ENCODE measurements at regions not wholly inside any gene's neighbourhood (a gene's known extent, or its start where the extent isn't known, plus 50 kb on each side); places are given as distances from the start of the nearest gene placed in this dataset.

DNA sequence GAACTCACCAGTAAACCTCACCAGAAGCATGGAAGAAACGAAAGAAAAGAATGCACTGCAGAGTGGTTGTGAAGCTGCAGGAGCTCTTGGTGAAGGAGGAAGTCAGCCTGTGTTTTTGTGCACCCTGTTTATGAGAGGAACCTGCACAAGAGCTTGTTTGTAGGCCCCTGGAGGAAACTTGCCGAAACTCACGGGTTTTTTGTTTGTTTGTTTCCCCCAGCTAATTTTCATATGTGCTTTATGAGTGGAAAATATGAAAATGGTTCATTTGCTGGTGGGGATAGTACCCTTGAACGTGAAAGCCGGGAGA, 222.7 kb downstream of the C16orf95 start:
- H3K4me3 Mint-ChIP-seq: no peak overlapping the region
- no peak overlapping the region for H3K27ac Mint-ChIP-seq
- H3K36me3 Mint-ChIP-seq: no peaks in the 10 kb centered on the region
- POLR2A ChIA-PET: no interaction called here
- intact Hi-C loops (cut with micrococcal nuclease): no loop called here
- no peaks in the 10 kb centered on the region for H3K4me1 Mint-ChIP-seq (ENCODE audit: low read depth)
- peaks cover 2% of the 10 kb centered on the region for H3K27me3 Mint-ChIP-seq
- CTCF ChIA-PET: no interaction called here
- no peaks in the 10 kb centered on the region for H3K9me3 Mint-ChIP-seq
- DNase-seq: no peak

DNA sequence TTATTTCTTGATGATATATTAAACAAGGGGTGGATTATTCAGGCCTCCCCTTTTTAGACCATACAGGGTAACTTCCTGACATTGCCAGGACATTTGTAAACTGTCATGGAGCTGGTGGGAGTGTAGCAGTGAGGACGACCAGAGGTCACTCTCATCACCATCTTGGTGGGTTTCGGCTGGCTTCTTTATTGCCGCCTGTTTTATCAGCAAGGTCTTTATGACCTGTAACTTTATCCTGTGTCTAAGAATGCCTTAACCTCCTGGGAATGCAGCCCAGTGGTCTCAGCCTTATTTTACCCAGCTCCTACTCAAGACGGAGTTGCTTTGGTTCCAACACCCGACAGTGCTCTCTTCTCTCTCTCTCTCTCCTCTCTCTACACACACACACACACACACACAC, 221.9 kb downstream of the C16orf95 start:
- no peaks in the 10 kb centered on the region for H3K4me1 Mint-ChIP-seq (ENCODE audit: low read depth)
- no peak overlapping the region for H3K27ac Mint-ChIP-seq
- intact Hi-C loops (cut with micrococcal nuclease): no loop called here
- ChIA-PET POLR2A (no interaction called here), CTCF (no interaction called here)
- no peak for DNase-seq
- H3K9me3 Mint-ChIP-seq: no peaks in the 10 kb centered on the region
- H3K27me3 Mint-ChIP-seq: peaks cover 2% of the 10 kb centered on the region
- H3K4me3 Mint-ChIP-seq: no peak overlapping the region
- H3K36me3 Mint-ChIP-seq: no peaks in the 10 kb centered on the region

DNA sequence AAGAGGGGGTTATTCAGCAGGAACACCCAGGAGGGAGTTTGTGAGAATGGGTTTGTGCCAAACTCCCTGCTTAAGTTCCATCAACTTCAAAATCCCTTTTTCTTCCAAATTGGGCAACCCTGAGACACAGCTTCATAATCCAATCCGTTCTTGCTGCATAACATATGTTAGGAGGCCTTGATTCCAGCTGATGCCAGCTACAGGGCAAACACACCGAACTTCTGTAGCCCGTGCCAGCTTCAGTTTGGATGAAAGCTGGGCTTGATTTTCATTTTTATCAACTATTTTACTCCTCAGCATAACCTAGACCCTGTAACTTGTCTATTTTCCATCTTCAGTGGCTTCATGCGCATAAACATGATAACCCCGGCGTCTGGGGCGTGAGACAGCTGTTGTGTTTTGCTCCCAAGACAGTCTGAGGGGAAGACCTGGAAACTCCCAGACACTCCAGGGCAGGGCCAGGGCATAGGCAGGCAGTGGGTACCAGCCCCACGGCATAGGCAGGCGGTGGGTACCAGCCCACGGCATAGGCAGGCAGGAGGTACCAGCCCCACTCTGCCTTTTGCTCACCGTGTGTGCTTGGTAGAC, 220.4 kb downstream of the C16orf95 start:
- peaks cover 2% of the 10 kb centered on the region for H3K27me3 Mint-ChIP-seq
- H3K4me1 Mint-ChIP-seq (ENCODE audit: low read depth): no peaks in the 10 kb centered on the region
- H3K9me3 Mint-ChIP-seq: no peaks in the 10 kb centered on the region
- CTCF ChIA-PET: no interaction called here
- no peaks in the 10 kb centered on the region for H3K36me3 Mint-ChIP-seq
- POLR2A ChIA-PET: no interaction called here
- no peak overlapping the region for H3K27ac Mint-ChIP-seq
- DNase-seq: no peak
- no peak overlapping the region for H3K4me3 Mint-ChIP-seq
- intact Hi-C loops (cut with micrococcal nuclease): no loop called here

DNA sequence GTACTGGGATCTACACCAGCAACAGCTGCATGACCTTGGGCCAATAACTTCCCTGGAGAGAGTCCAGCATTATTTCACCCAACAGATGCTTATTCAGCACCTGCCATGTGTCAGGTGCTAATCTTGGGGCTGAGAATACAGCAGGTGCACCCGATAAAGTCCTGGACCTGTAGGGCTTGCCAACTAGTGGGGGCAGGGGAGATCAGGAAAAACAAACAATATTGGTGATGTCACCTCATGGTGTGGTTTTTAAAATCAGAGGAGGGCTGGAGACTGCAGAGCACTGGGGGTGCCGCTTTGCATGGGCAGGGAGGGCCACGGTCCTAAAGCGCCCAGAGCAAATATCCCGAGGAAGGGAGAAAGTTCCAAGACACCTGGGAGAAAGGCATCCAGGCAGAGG, 218.8 kb downstream of the C16orf95 start:
- Mint-ChIP-seq H3K36me3 (no peaks in the 10 kb centered on the region), H3K27me3 (peaks cover 2% of the 10 kb centered on the region), H3K27ac (no peak overlapping the region), H3K4me1 (ENCODE audit: low read depth) (no peaks in the 10 kb centered on the region), H3K4me3 (no peak overlapping the region), H3K9me3 (no peaks in the 10 kb centered on the region)
- ChIA-PET POLR2A (no interaction called here), CTCF (no interaction called here)
- intact Hi-C loops (cut with micrococcal nuclease): no loop called here
- DNase-seq: no peak

DNA sequence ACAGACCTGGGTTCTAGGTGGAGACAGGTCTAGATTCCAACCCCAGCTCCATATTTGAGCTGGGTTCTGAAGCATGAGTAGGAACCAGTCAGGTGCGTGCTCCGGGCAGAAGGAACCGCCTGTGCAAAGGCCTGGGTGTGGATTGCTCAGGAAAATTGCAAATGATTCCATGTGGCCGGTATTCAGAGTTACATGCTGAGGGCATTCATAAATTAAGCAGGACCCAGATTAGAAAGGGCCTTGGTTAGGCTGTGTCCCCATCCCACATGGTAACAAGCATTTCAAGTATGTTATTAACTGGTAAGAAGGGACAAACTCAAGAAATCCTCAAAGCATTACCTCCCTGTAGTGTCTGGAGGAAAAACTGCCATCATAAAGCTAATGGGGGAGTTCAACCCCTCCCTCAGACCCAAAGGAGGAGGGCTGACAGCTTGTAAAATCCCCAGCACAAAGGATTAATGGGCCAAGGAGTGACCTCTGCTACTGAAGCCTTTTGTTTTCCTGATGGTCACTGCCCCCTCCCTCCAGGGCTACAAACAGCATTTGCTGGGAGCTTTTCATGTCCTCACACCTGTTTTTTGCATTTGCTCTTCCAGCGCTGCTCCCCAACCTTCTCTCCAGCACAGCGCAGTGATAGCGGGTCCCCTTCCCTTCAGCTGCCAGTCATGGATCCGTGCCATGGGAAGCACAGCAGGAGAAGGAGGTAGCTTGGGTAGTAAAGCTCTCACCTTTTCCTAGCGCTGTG, 218.0 kb downstream of the C16orf95 start:
- H3K4me3 Mint-ChIP-seq: no peak overlapping the region
- no peak overlapping the region for H3K27ac Mint-ChIP-seq
- H3K9me3 Mint-ChIP-seq: no peaks in the 10 kb centered on the region
- peaks cover 2% of the 10 kb centered on the region for H3K27me3 Mint-ChIP-seq
- no peaks in the 10 kb centered on the region for H3K36me3 Mint-ChIP-seq
- intact Hi-C loops (cut with micrococcal nuclease): no loop called here
- H3K4me1 Mint-ChIP-seq (ENCODE audit: low read depth): no peaks in the 10 kb centered on the region
- ChIA-PET CTCF (no interaction called here), POLR2A (no interaction called here)
- no peak for DNase-seq

DNA sequence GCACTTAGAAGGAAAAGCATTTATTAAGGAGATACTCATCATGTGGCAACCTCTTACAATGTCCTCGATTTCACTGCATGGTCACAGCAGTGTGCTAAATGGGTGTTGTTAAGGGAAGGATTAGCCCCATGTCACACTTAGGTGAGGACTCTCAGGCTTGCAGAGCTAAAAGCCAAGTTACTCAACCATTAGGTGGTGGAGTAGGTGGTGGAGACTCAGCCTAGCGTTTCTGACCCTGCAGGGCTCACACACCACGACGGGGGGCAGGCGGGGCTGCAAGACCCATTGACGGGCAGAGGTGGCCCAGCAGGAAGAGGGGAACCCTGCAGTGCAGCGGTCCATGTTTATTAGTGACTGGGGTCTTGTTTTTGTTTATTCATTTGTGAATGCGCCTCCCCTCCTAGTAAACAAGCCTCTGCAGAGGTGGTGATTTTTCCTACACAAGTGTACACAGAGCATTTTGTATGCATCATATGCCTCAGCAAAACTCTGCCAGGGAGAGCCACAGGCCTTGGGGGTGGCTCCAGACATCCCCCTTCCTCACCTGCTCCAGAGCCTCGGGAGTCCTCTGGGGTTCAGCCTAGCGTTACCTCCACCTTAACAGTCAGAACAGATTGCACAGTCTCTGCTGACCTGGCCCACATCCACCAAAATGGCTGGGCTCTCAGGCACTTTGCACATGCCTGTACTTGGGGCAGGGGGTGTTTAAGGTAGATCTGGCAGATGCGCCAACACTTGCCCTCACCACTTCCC, 216.7 kb downstream of the C16orf95 start:
- H3K4me3 Mint-ChIP-seq: no peak overlapping the region
- POLR2A ChIA-PET: no interaction called here
- no peaks in the 10 kb centered on the region for H3K9me3 Mint-ChIP-seq
- H3K4me1 Mint-ChIP-seq (ENCODE audit: low read depth): no peaks in the 10 kb centered on the region
- CTCF ChIA-PET: no interaction called here
- intact Hi-C loops (cut with micrococcal nuclease): no loop called here
- no peak overlapping the region for H3K27ac Mint-ChIP-seq
- peaks cover 3% of the 10 kb centered on the region for H3K27me3 Mint-ChIP-seq
- no peaks in the 10 kb centered on the region for H3K36me3 Mint-ChIP-seq
- no peak for DNase-seq

DNA sequence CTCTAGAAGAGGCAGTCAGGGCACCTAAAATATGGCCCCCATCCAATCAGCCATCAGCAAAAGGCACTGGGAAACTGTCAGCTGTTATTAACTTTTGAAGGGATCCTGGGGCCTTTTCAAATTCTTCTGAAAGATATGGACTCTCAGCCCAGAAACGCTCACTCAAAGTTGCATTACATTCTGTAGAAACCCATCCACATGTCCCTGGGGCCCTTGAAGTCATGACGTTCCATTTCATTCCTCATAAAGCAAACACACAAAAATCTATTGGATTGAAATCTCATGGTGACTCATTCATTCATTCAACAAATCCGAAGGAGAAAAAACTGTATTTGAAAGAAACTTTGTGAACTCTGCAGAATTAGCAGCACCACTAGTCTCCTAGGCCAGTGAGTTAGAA, 215.3 kb downstream of the C16orf95 start:
- Mint-ChIP-seq H3K4me3 (no peak overlapping the region), H3K27me3 (peaks cover 3% of the 10 kb centered on the region), H3K4me1 (ENCODE audit: low read depth) (no peaks in the 10 kb centered on the region), H3K36me3 (no peaks in the 10 kb centered on the region), H3K27ac (no peak overlapping the region), H3K9me3 (no peaks in the 10 kb centered on the region)
- ChIA-PET CTCF (no interaction called here), POLR2A (interaction anchor here (0.6 kb wide), 1 partner anchor 153 kb away, joined by 3 read pairs; no protein-coding TSS in a partner anchor)
- intact Hi-C loops (cut with micrococcal nuclease): no loop called here
- no peak for DNase-seq

DNA sequence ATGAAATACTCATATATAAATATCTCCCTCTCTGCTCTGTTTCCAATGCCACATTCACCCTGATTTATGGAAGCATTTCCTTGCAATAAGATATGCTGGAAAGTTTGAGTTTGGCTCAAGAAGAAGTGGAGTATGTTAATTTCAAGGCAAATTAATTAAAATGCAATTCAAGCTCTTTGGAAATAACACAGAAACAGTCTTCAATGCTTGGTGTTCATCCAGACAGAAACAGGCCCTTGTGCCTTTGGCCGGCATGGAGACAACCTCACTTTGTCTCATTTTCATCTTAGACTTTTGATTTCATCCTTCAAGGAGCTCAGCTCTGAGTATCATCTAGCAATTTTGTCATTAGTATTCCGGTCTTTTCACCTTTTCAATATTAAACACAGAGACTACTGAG, 210.0 kb downstream of the C16orf95 start:
- CTCF ChIA-PET: interaction anchor here (1.2 kb wide), 1 partner anchor 45 kb away, joined by 4 read pairs; no protein-coding TSS in a partner anchor

DNA sequence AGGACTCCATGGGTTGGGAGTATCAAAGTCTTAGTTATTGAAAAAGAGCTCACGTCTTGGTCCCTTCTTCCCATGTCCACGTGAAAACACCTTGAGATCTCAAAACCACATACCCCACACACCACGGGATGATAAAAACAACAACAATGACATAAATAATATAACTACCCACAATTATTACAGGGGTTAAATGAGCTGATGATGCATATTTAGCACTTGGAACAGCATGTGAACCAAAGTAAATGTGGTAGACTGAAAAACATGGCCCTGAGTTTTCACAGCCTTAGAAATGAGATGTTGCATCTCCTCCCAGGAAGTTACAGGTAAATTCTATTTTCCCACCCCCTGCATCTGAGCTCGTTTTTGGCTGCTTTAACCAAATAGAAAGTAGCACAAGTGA, 208.9 kb downstream of the C16orf95 start:
- CTCF ChIA-PET: no interaction called here
- DNase-seq: no peak
- Mint-ChIP-seq H3K9me3 (no peaks in the 10 kb centered on the region), H3K4me3 (no peak overlapping the region), H3K4me1 (ENCODE audit: low read depth) (no peaks in the 10 kb centered on the region), H3K27me3 (peaks cover 5% of the 10 kb centered on the region), H3K27ac (no peak overlapping the region), H3K36me3 (no peaks in the 10 kb centered on the region)
- POLR2A ChIA-PET: no interaction called here
- intact Hi-C loops (cut with micrococcal nuclease): no loop called here

More for the DNA sequence above, 210.0 kb downstream of the C16orf95 start:
- no peak overlapping the region for H3K4me3 Mint-ChIP-seq
- DNase-seq: no peak
- no peaks in the 10 kb centered on the region for H3K4me1 Mint-ChIP-seq (ENCODE audit: low read depth)
- H3K36me3 Mint-ChIP-seq: no peaks in the 10 kb centered on the region
- POLR2A ChIA-PET: no interaction called here
- intact Hi-C loops (cut with micrococcal nuclease): no loop called here
- no peaks in the 10 kb centered on the region for H3K9me3 Mint-ChIP-seq
- peaks cover 5% of the 10 kb centered on the region for H3K27me3 Mint-ChIP-seq
- no peak overlapping the region for H3K27ac Mint-ChIP-seq

DNA sequence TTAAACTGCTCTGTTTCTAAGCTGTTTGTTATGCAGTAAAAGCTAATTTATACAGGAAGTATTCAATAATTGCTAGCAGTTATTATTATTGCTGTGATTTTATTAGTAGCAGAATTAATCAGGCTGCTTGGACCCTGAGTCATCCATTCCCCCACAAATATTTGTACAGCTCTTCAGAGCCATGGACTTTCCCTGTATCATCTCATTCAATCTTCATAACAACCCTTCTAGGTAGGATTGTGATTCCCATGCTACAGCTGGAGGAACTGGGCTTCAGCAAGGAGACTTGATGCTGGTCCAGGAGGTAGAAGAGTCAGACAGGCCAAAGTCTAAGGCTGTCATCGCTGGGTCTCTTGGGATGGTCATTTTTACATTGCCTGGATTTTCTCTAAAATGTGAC, 208.3 kb downstream of the C16orf95 start:
- no peak for DNase-seq
- H3K27me3 Mint-ChIP-seq: peaks cover 5% of the 10 kb centered on the region
- intact Hi-C loops (cut with micrococcal nuclease): no loop called here
- no peaks in the 10 kb centered on the region for H3K9me3 Mint-ChIP-seq
- no peak overlapping the region for H3K27ac Mint-ChIP-seq
- CTCF ChIA-PET: no interaction called here
- H3K4me1 Mint-ChIP-seq (ENCODE audit: low read depth): no peaks in the 10 kb centered on the region
- no peaks in the 10 kb centered on the region for H3K36me3 Mint-ChIP-seq
- POLR2A ChIA-PET: no interaction called here
- no peak overlapping the region for H3K4me3 Mint-ChIP-seq

DNA sequence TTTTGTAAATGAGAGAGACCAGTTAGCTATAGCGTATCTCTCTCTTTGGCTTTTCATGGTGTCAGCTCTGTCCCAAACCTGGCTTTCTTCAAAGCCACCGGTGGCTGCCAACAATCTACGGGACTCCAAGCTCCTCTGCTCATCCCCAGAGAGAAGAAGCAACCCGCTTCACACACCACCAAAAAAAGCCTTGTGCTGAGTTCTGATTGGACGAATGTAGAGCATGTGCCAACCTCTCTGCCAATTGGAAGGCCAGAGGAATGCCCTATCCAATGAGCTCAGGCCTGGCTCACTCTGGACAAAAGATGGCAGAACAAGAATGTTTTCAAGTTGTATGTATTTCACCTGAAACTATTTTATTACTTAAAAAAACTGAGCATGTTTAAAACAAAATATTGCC, 202.4 kb downstream of the C16orf95 start:
- H3K4me3 Mint-ChIP-seq: no peak overlapping the region
- ChIA-PET CTCF (no interaction called here), POLR2A (no interaction called here)
- no peaks in the 10 kb centered on the region for H3K4me1 Mint-ChIP-seq (ENCODE audit: low read depth)
- intact Hi-C loops (cut with micrococcal nuclease): no loop called here
- H3K27ac Mint-ChIP-seq: no peak overlapping the region
- no peaks in the 10 kb centered on the region for H3K9me3 Mint-ChIP-seq
- H3K27me3 Mint-ChIP-seq: peaks cover 3% of the 10 kb centered on the region
- H3K36me3 Mint-ChIP-seq: no peaks in the 10 kb centered on the region
- DNase-seq: no peak

DNA sequence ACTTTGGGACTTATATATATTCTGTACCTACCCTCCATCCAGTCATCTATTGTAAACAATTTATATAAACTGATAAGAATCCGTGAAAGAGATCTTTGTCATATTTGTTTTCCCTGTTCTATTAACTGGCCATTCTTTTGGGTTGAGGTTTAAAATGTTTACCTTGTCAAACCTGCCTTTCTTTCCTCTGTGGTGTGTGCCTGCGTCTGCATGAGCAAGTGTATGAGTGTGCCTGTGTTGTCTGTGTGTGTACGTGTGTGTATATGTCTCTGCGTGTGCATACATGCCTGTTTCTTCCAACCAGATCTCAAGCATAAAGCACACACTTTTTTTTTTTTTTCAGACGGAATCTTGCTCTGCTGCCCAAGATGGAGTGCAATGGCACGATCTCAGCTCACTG, 201.5 kb downstream of the C16orf95 start:
- Mint-ChIP-seq H3K27ac (no peak overlapping the region), H3K4me1 (ENCODE audit: low read depth) (no peaks in the 10 kb centered on the region), H3K4me3 (no peak overlapping the region), H3K27me3 (peaks cover 8% of the 10 kb centered on the region), H3K36me3 (no peaks in the 10 kb centered on the region), H3K9me3 (no peaks in the 10 kb centered on the region)
- ChIA-PET POLR2A (no interaction called here), CTCF (no interaction called here)
- no peak for DNase-seq
- intact Hi-C loops (cut with micrococcal nuclease): no loop called here

DNA sequence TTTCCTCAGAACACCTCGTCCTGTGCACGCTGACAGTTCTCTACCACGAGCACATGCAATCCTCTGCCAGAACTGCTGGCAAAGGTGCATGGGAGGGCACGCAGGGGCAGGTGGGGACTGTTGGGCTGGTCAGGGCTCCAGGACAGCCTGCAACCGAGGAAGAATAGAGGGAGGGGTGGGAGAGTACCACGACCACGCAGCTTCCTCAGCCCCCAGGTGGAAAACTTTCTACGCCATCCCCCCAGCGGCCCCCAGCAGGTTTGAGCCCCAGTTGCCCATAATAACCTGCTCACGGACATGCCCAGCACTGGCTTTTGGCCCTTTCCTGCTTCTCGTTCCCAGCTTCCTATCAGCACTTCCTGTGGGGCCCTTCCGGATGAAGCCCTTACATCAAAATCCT, 199.3 kb downstream of the C16orf95 start:
- ChIA-PET POLR2A (no interaction called here), CTCF (no interaction called here)
- Mint-ChIP-seq H3K4me1 (ENCODE audit: low read depth) (no peaks in the 10 kb centered on the region), H3K27me3 (peaks cover 8% of the 10 kb centered on the region), H3K4me3 (no peak overlapping the region), H3K9me3 (no peaks in the 10 kb centered on the region), H3K27ac (no peak overlapping the region), H3K36me3 (no peaks in the 10 kb centered on the region)
- intact Hi-C loops (cut with micrococcal nuclease): no loop called here
- no peak for DNase-seq
